ENCODE measurements at regions not wholly inside any gene's neighbourhood (a gene's known extent, or its start where the extent isn't known, plus 50 kb on each side); places are given as distances from the start of the nearest gene placed in this dataset.

- DNase-seq (ENCODE audit: low read depth) = no peak
Observed at GRCh38 chr10:78559661-78560340, 509.0 kb upstream of the ZMIZ1 start.

GRCh38 chr10:78560341-78560688 is 508.5 kb upstream of the ZMIZ1 start:
- no peak for DNase-seq (ENCODE audit: low read depth)

GRCh38 chr10:78563314-78563713 is 505.5 kb upstream of the ZMIZ1 start:
- DNase-seq (ENCODE audit: low read depth) = no peak

- no peak for DNase-seq (ENCODE audit: low read depth)
Observed at GRCh38 chr10:78565841-78566240, 502.9 kb upstream of the ZMIZ1 start.

GRCh38 chr10:78566284-78567111 is 502.3 kb upstream of the ZMIZ1 start:
- peak; percentile 69 for DNase-seq (ENCODE audit: low read depth)

- DNase-seq (ENCODE audit: low read depth) = no peak
Observed at GRCh38 chr10:78567680-78568455, 500.9 kb upstream of the ZMIZ1 start.

- no peak for DNase-seq (ENCODE audit: low read depth)
Observed at GRCh38 chr10:78568620-78569019, 500.1 kb upstream of the ZMIZ1 start.

- DNase-seq (ENCODE audit: low read depth) = no peak
Observed at GRCh38 chr10:78570633-78571235, 498.0 kb upstream of the ZMIZ1 start.

- no peak for DNase-seq (ENCODE audit: low read depth)
Observed at GRCh38 chr10:78571286-78571685, 497.5 kb upstream of the ZMIZ1 start.

GRCh38 chr10:78571891-78572290 is 496.9 kb upstream of the ZMIZ1 start:
- DNase-seq (ENCODE audit: low read depth) = no peak

GRCh38 chr10:78572565-78572964 is 496.2 kb upstream of the ZMIZ1 start:
- DNase-seq (ENCODE audit: low read depth) = no peak

GRCh38 chr10:78574547-78574946 is 494.2 kb upstream of the ZMIZ1 start:
- no peak for DNase-seq (ENCODE audit: low read depth)

GRCh38 chr10:78575400-78575799 is 493.4 kb upstream of the ZMIZ1 start:
- no peak for DNase-seq (ENCODE audit: low read depth)

- DNase-seq (ENCODE audit: low read depth) = no peak
Observed at GRCh38 chr10:78576276-78576675, 492.5 kb upstream of the ZMIZ1 start.

GRCh38 chr10:78577712-78578111 is 491.1 kb upstream of the ZMIZ1 start:
- DNase-seq (ENCODE audit: low read depth) = no peak

- DNase-seq (ENCODE audit: low read depth) = peak; percentile 38
Observed at GRCh38 chr10:78578929-78579328, 489.8 kb upstream of the ZMIZ1 start.

GRCh38 chr10:78579576-78579975 is 489.2 kb upstream of the ZMIZ1 start:
- no peak for DNase-seq (ENCODE audit: low read depth)

- peak; percentile 65 for DNase-seq (ENCODE audit: low read depth)
Observed at GRCh38 chr10:78579995-78580394, 488.8 kb upstream of the ZMIZ1 start.

- DNase-seq (ENCODE audit: low read depth) = no peak
Observed at GRCh38 chr10:78581133-78581694, 487.6 kb upstream of the ZMIZ1 start.

GRCh38 chr10:78582540-78582939 is 486.2 kb upstream of the ZMIZ1 start:
- DNase-seq (ENCODE audit: low read depth) = no peak

GRCh38 chr10:78584266-78584665 is 484.5 kb upstream of the ZMIZ1 start:
- DNase-seq (ENCODE audit: low read depth) = no peak

- DNase-seq (ENCODE audit: low read depth) = no peak
Observed at GRCh38 chr10:78584681-78585080, 484.1 kb upstream of the ZMIZ1 start.
